ENCODE measurements at regions not wholly inside any gene's neighbourhood (a gene's known extent, or its start where the extent isn't known, plus 50 kb on each side); places are given as distances from the start of the nearest gene placed in this dataset.

GRCh38 chr5:175102717-175103116, 341.3 kb downstream of the DRD1 start:
- Histone ChIP-seq H3K36me3 (ENCODE audit: control insufficient read depth, insufficient read depth, low read length) (no peaks in the 10 kb centered on the region), H3K4me1 (no peaks in the 10 kb centered on the region), H3K4me3 (ENCODE audit: low read depth, low read length) (no peak overlapping the region), H3K9me3 (no peaks in the 10 kb centered on the region), H3K27me3 (replicated peaks; ENCODE audit: control insufficient read depth, insufficient read depth, low read length) (no peaks in the 10 kb centered on the region)
- Mint-ChIP-seq H3K27me3 (ENCODE audit: insufficient read depth, unreplicated experiment) (peaks cover 6% of the 10 kb centered on the region), H3K36me3 (ENCODE audit: insufficient read depth, unreplicated experiment) (no peaks in the 10 kb centered on the region), H3K4me1 (ENCODE audit: low read depth, unreplicated experiment) (no peaks in the 10 kb centered on the region), H3K4me3 (ENCODE audit: unreplicated experiment) (no peak overlapping the region), H3K9me3 (ENCODE audit: unreplicated experiment) (peaks cover 1% of the 10 kb centered on the region), H3K27ac (ENCODE audit: unreplicated experiment) (no peak overlapping the region)
- no TSS peak for BruUV-seq (replicated peaks)
- TF ChIP-seq CTCF (IDR thresholded peaks at IDR 0.05; ENCODE audit: insufficient read depth in 1 of 2, low read depth in 1 of 2, low read length in 1 of 2, severe bottlenecking in 1 of 2, unreplicated experiment in 1 of 2): no peak
- ChIA-PET CTCF (no interaction called here), POLR2A (no interaction called here)
- DNase-seq: no peak
- intact Hi-C loops (cut with micrococcal nuclease; ENCODE audit: unreplicated experiment): no loop called here

- Mint-ChIP-seq H3K27ac (ENCODE audit: unreplicated experiment) (no peak overlapping the region), H3K36me3 (ENCODE audit: insufficient read depth, unreplicated experiment) (no peaks in the 10 kb centered on the region), H3K4me1 (ENCODE audit: low read depth, unreplicated experiment) (no peaks in the 10 kb centered on the region), H3K9me3 (ENCODE audit: unreplicated experiment) (no peaks in the 10 kb centered on the region), H3K4me3 (ENCODE audit: unreplicated experiment) (no peak overlapping the region), H3K27me3 (ENCODE audit: insufficient read depth, unreplicated experiment) (peaks cover 6% of the 10 kb centered on the region)
- Histone ChIP-seq H3K9me3 (no peaks in the 10 kb centered on the region), H3K4me3 (ENCODE audit: low read depth, low read length) (no peak overlapping the region), H3K27me3 (replicated peaks; ENCODE audit: control insufficient read depth, insufficient read depth, low read length) (no peaks in the 10 kb centered on the region), H3K4me1 (no peaks in the 10 kb centered on the region), H3K36me3 (ENCODE audit: control insufficient read depth, insufficient read depth, low read length) (no peaks in the 10 kb centered on the region)
- intact Hi-C loops (cut with micrococcal nuclease; ENCODE audit: unreplicated experiment): no loop called here
- TF ChIP-seq CTCF (IDR thresholded peaks at IDR 0.05; ENCODE audit: insufficient read depth in 1 of 2, low read depth in 1 of 2, low read length in 1 of 2, severe bottlenecking in 1 of 2, unreplicated experiment in 1 of 2): no peak
- CTCF ChIA-PET: no interaction called here
- BruUV-seq (replicated peaks): no TSS peak
- POLR2A ChIA-PET: no interaction called here
- no peak for DNase-seq
These were observed 345.7 kb downstream of the DRD1 start for GRCh38 chr5:175098301-175098700.

- no peak overlapping the region for H3K4me3 Mint-ChIP-seq (ENCODE audit: unreplicated experiment)
- H3K9me3 Mint-ChIP-seq (ENCODE audit: unreplicated experiment): no peaks in the 10 kb centered on the region
- H3K4me1 Mint-ChIP-seq (ENCODE audit: low read depth, unreplicated experiment): no peaks in the 10 kb centered on the region
- CTCF ChIA-PET: no interaction called here
- no peak for DNase-seq
- Histone ChIP-seq H3K4me3 (ENCODE audit: low read depth, low read length) (no peak overlapping the region), H3K36me3 (ENCODE audit: control insufficient read depth, insufficient read depth, low read length) (no peaks in the 10 kb centered on the region), H3K4me1 (no peaks in the 10 kb centered on the region), H3K9me3 (no peaks in the 10 kb centered on the region), H3K27me3 (replicated peaks; ENCODE audit: control insufficient read depth, insufficient read depth, low read length) (no peaks in the 10 kb centered on the region)
- POLR2A ChIA-PET: no interaction called here
- intact Hi-C loops (cut with micrococcal nuclease; ENCODE audit: unreplicated experiment): no loop called here
- no peaks in the 10 kb centered on the region for H3K36me3 Mint-ChIP-seq (ENCODE audit: insufficient read depth, unreplicated experiment)
- no peak overlapping the region for H3K27ac Mint-ChIP-seq (ENCODE audit: unreplicated experiment)
- TF ChIP-seq CTCF (IDR thresholded peaks at IDR 0.05; ENCODE audit: insufficient read depth in 1 of 2, low read depth in 1 of 2, low read length in 1 of 2, severe bottlenecking in 1 of 2, unreplicated experiment in 1 of 2): no peak
- peaks cover 2% of the 10 kb centered on the region for H3K27me3 Mint-ChIP-seq (ENCODE audit: insufficient read depth, unreplicated experiment)
- BruUV-seq (replicated peaks): no TSS peak
These were observed 347.4 kb downstream of the DRD1 start for GRCh38 chr5:175096469-175097165.
